OCI-LY7 (cell line): ENCODE measurements at regions not wholly inside any gene's neighbourhood (a gene's known extent, or its start where the extent isn't known, plus 50 kb on each side); places are given as distances from the start of the nearest gene placed in this dataset.

Experiments
- CTCF ChIP-seq: fragments of 200-600 bp; sonication (generic); conservative IDR thresholded peaks from 2 replicates; pipeline ENCODE4 v1.5.1; 2014; ENCODE audit warnings: mild to moderate bottlenecking, antibody characterized with exemption, low read length, moderate library complexity, mixed read lengths
- EZH2phosphoT487 ChIP-seq: fragments of 200-600 bp; sonication (generic); IDR thresholded peaks from 2 replicates; pipeline ENCODE4 v1.6.1; 2018; ENCODE audit warnings: low read depth, borderline replicate concordance, mild to moderate bottlenecking, mixed run types, antibody characterized with exemption, low read length, moderate library complexity, mixed read lengths

DNA sequence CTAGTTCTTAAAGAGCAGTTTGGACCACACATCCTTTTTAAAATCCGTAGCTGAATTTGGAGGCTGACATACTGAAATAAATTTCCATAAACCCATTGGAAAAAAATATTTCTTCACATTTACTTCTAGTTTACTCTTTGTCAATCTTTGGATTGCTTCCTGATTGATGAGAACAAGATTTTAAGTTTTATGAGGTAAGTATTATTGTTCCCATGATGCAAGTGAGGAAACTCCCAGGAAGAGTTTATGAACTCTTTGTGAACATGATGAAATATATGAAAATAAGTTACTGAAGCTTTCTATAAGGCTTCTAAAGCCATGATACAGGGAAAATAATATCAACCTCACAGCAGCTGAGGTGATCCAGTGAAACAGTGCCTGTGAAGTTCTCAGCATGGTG lies 320.0 kb downstream of the GJA1 start:
- TF ChIP-seq CTCF (no peak), EZH2phosphoT487 (no peak)
